Panc1 (cell line): ENCODE measurements at regions not wholly inside any gene's neighbourhood (a gene's known extent, or its start where the extent isn't known, plus 50 kb on each side); places are given as distances from the start of the nearest gene placed in this dataset.

Source experiments
- ATAC-seq: fragments of 200-7000 bp; cut with Tn5 transposase; 2 replicates; pipeline ENCODE4 v1.9.1; 2020; ENCODE audit warnings: mild to moderate bottlenecking, moderate library complexity
- BruUV-seq: library from RNA; stranded (reverse); fragments of 400-500 nt; replicated peaks from 2 replicates; lab custom pipeline; 2021; lab: Mats Ljungman, UMichigan
- CTCF ChIA-PET: fragments of 300-600 bp; sonication (Branson Sonifier 250); formaldehyde crosslinking; loops from one replicate; lab custom pipeline; 2022; ENCODE audit warnings: antibody characterized with exemption; lab: Charles Lee
- POLR2A ChIA-PET: fragments of 300-600 bp; sonication (Branson Sonifier 250); formaldehyde crosslinking; loops from one replicate; lab custom pipeline; 2022; ENCODE audit warnings: antibody characterized with exemption; lab: Charles Lee
- DNase-seq: peaks from one replicate; pipeline ENCODE4 v3.0.0-alpha.2; 2010; ENCODE audit warnings: low read depth, low spot score
- H3K27ac ChIP-seq: 2 replicates; pipeline ENCODE4 v1.5.1; 2011; ENCODE audit warnings: mild to moderate bottlenecking, low read length, inconsistent platforms
- H3K27me3 ChIP-seq: fragments of 200-500 bp; sonication (Bioruptor generic); 2 replicates; pipeline ENCODE4 v1.6.0; 2014; ENCODE audit warnings: low read length, inconsistent platforms; ENCODE audit not compliant: control insufficient read depth, insufficient read depth
- H3K36me3 ChIP-seq: fragments of 200-500 bp; sonication (Bioruptor generic); 2 replicates; pipeline ENCODE4 v1.5.1; 2014; ENCODE audit warnings: inconsistent platforms, mild to moderate bottlenecking, low read length, moderate library complexity; ENCODE audit not compliant: control insufficient read depth, insufficient read depth
- H3K4me1 ChIP-seq: 2 replicates; pipeline ENCODE4 v1.5.1; 2011; ENCODE audit warnings: inconsistent platforms, mild to moderate bottlenecking, low read length, moderate library complexity; ENCODE audit not compliant: control insufficient read depth, insufficient read depth
- H3K4me3 ChIP-seq, 2 experiments: 2 replicates each; pipeline ENCODE4 v1.5.1; 2011 to 2012; ENCODE audit warnings: low read depth in 2 of 2, low read length in 2 of 2, mild to moderate bottlenecking in 2 of 2, inconsistent platforms in 1 of 2, moderate library complexity in 1 of 2
- H3K9me3 ChIP-seq: fragments of 200-500 bp; sonication (Bioruptor generic); 2 replicates; pipeline ENCODE4 v1.5.1; 2014; ENCODE audit warnings: low read depth, mild to moderate bottlenecking, inconsistent platforms, low read length, moderate library complexity; ENCODE audit not compliant: control insufficient read depth, insufficient read depth
- CTCF ChIP-seq: fragments of 450-650 bp; IDR thresholded peaks from 2 replicates; pipeline ENCODE4 v1.5.1; 2017; ENCODE audit warnings: mild to moderate bottlenecking
- POLR2AphosphoS5 ChIP-seq: IDR thresholded peaks from 2 replicates; pipeline ENCODE4 v1.6.1; 2012; ENCODE audit warnings: mild to moderate bottlenecking, low read depth, low read length, moderate library complexity
- SIN3A ChIP-seq: IDR thresholded peaks from 2 replicates; pipeline ENCODE4 v1.6.1; 2012; ENCODE audit warnings: low read depth, mild to moderate bottlenecking, low read length, moderate library complexity, borderline replicate concordance; ENCODE audit not compliant: insufficient read depth
- TCF7L2 ChIP-seq: IDR thresholded peaks from 2 replicates; pipeline ENCODE4 v1.6.1; 2011; ENCODE audit warnings: mild to moderate bottlenecking, low read depth, low read length, inconsistent platforms
- in situ Hi-C: cut with HindIII; loops from 2 replicates; pipeline ENCODE4 v1.10.0; 2016; ENCODE audit warnings: low sequenced_read_pairs, low pct_unique_long_range_greater_than_20kb
- intact Hi-C: fragments of 100-400 bp; cut with micrococcal nuclease; formaldehyde crosslinking; loops from one replicate; pipeline ENCODE4 v1.10.0; 2022; ENCODE audit not compliant: unreplicated experiment
- TF ChIP-seq, protein P1 (sequence below), 2 experiments: IDR thresholded peaks; 2 replicates each; pipeline ENCODE4 v1.6.1; 2011 to 2012; ENCODE audit warnings: low read depth in 2 of 2, control low read depth in 1 of 2, low read length in 1 of 2, mild to moderate bottlenecking in 1 of 2, moderate library complexity in 1 of 2; ENCODE audit not compliant: insufficient read depth in 1 of 2

DNA sequence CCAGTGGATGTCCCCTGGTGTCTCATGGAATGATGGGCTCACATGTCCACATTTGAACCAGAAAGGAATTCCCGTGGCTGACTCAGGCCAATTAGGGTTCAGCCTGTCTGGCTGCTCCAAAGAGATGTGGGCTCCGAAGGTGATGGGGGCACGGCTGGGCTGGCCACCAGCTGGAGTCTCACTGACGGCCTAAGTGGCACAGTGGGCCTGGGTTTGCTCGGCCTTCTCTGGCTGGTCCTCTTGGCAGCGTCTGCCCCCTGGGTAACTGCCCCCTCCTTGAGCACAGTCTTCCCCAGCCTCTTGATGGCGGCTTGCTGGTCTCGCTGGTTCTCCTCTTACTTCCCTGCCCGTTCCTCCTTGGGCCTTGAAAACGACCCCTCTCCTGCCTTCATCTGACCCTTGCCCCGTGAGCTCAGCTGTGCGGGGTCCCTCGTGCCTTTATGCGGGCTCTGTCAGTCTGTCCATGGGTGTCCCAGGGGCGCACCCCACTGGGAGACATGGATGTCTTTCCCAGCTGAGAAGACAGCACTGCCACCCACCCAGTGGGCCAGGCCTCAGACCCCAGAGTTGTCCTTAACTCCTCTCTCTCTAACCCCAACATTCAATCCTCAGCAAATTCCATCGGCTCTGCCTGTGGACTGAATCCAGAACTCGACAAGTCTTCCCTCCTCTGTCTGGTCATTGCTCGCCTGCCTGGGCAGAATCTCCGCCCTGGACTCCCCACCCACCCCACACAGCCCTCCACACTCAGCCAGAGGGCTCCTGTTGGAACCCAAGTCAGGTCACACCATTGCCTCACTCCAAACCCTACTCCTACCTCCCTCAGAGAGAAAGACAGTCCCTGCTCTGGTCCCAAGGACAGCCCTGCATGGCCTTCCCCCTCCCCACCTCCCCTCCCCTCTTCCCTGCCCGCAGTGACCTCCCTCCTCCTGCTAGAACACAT lies 78.7 kb downstream of the CEBPB start:
- no peak for ATAC-seq
- H3K9me3 ChIP-seq, result no peaks in the 10 kb centered on the region
- no peak overlapping the region for H3K27ac ChIP-seq
- POLR2A ChIA-PET, result no interaction called here
- intact Hi-C loops (no loop called here), in situ Hi-C loops (no loop called here)
- TF ChIP-seq TCF7L2, result no peak
- no peak for TF ChIP-seq SIN3A
- TF ChIP-seq CTCF, result no peak
- TF ChIP-seq POLR2AphosphoS5, result no peak
- TF ChIP-seq, protein P1, sequence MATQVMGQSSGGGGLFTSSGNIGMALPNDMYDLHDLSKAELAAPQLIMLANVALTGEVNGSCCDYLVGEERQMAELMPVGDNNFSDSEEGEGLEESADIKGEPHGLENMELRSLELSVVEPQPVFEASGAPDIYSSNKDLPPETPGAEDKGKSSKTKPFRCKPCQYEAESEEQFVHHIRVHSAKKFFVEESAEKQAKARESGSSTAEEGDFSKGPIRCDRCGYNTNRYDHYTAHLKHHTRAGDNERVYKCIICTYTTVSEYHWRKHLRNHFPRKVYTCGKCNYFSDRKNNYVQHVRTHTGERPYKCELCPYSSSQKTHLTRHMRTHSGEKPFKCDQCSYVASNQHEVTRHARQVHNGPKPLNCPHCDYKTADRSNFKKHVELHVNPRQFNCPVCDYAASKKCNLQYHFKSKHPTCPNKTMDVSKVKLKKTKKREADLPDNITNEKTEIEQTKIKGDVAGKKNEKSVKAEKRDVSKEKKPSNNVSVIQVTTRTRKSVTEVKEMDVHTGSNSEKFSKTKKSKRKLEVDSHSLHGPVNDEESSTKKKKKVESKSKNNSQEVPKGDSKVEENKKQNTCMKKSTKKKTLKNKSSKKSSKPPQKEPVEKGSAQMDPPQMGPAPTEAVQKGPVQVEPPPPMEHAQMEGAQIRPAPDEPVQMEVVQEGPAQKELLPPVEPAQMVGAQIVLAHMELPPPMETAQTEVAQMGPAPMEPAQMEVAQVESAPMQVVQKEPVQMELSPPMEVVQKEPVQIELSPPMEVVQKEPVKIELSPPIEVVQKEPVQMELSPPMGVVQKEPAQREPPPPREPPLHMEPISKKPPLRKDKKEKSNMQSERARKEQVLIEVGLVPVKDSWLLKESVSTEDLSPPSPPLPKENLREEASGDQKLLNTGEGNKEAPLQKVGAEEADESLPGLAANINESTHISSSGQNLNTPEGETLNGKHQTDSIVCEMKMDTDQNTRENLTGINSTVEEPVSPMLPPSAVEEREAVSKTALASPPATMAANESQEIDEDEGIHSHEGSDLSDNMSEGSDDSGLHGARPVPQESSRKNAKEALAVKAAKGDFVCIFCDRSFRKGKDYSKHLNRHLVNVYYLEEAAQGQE (IDR thresholded peaks at IDR 0.05; ENCODE audit: insufficient read depth in 1 of 2, low read depth in 2 of 2, low read length in 1 of 2), result no peak
- DNase-seq, result no peak
- no peak overlapping the region for H3K4me3 ChIP-seq
- no peaks in the 10 kb centered on the region for H3K27me3 ChIP-seq
- peaks cover 7% of the 10 kb centered on the region; the same call in 1 of the 2 replicates for H3K4me1 ChIP-seq
- no TSS peak for BruUV-seq
- no peaks in the 10 kb centered on the region for H3K36me3 ChIP-seq
- CTCF ChIA-PET, result no interaction called here

- BruUV-seq, result no TSS peak
- in situ Hi-C loops (no loop called here), intact Hi-C loops (no loop called here)
- no peak for ATAC-seq
- Histone ChIP-seq H3K4me3 (no peak overlapping the region), H3K36me3 (no peaks in the 10 kb centered on the region), H3K27me3 (no peaks in the 10 kb centered on the region), H3K4me1 (peaks cover 7% of the 10 kb centered on the region; the same call in 1 of the 2 replicates), H3K27ac (no peak overlapping the region), H3K9me3 (no peaks in the 10 kb centered on the region)
- ChIA-PET CTCF (no interaction called here), POLR2A (no interaction called here)
- no peak for DNase-seq
- TF ChIP-seq SIN3A (no peak), CTCF (no peak), TCF7L2 (no peak), POLR2AphosphoS5 (no peak)
- TF ChIP-seq, protein P1 (IDR thresholded peaks at IDR 0.05; ENCODE audit: insufficient read depth in 1 of 2, low read depth in 2 of 2, low read length in 1 of 2), result no peak
Observed at GRCh38 chr20:50270034-50270395, 79.4 kb downstream of the CEBPB start.
